ENCODE measurements at regions not wholly inside any gene's neighbourhood (a gene's known extent, or its start where the extent isn't known, plus 50 kb on each side); places are given as distances from the start of the nearest gene placed in this dataset.

DNA sequence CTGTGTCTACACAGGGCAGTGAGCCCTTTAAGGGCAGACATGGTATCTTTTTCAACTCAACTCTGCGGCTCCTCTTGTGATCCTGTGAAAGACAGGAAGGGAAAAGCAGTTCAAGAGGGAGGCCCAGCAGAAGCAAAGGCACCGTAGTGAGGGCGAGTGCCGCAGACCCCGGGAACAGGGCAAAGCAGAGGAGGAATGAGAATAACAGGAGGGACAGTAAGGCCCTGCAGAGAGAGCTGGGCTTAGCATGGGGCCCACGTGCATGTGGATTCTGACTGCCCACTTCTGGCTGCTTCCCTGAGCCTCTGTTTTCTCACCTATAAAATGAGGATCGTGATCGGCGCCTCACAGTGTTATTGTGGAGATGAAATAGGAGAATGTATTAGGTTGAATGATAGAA is 409.3 kb downstream of the PTPRU start:
- TF ChIP-seq, protein P1, sequence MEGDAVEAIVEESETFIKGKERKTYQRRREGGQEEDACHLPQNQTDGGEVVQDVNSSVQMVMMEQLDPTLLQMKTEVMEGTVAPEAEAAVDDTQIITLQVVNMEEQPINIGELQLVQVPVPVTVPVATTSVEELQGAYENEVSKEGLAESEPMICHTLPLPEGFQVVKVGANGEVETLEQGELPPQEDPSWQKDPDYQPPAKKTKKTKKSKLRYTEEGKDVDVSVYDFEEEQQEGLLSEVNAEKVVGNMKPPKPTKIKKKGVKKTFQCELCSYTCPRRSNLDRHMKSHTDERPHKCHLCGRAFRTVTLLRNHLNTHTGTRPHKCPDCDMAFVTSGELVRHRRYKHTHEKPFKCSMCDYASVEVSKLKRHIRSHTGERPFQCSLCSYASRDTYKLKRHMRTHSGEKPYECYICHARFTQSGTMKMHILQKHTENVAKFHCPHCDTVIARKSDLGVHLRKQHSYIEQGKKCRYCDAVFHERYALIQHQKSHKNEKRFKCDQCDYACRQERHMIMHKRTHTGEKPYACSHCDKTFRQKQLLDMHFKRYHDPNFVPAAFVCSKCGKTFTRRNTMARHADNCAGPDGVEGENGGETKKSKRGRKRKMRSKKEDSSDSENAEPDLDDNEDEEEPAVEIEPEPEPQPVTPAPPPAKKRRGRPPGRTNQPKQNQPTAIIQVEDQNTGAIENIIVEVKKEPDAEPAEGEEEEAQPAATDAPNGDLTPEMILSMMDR (conservative IDR thresholded peaks at IDR 0.05; ENCODE audit: low read length): no peak
- TF ChIP-seq EZH2phosphoT487 (IDR thresholded peaks at IDR 0.05; ENCODE audit: borderline replicate concordance): no peak
